Fibroblast of pulmonary artery (primary cell): ENCODE measurements at regions not wholly inside any gene's neighbourhood (a gene's known extent, or its start where the extent isn't known, plus 50 kb on each side); places are given as distances from the start of the nearest gene placed in this dataset.

Source experiments
- DNase-seq: peaks from one replicate; pipeline ENCODE4 v3.0.0-alpha.2; 2010; ENCODE audit warnings: low read depth
- H3K4me3 ChIP-seq: replicated peaks from 2 replicates; pipeline ENCODE4 v1.5.1; 2011; ENCODE audit warnings: low read depth, mild to moderate bottlenecking, control low read depth, low read length, moderate library complexity
- CTCF ChIP-seq: IDR thresholded peaks from 2 replicates; pipeline ENCODE4 v1.5.1; 2011; ENCODE audit warnings: mild to moderate bottlenecking, control low read depth, low read length, inconsistent platforms; ENCODE audit errors: missing control alignments

- DNase-seq, result no peak
- H3K4me3 ChIP-seq, result no peak overlapping the region
- no peak for TF ChIP-seq CTCF
Observed at GRCh38 chr5:154576429-154576806, 98.4 kb upstream of the HAND1 start.

GRCh38 chr5:154575546-154576428 lies 97.8 kb upstream of the HAND1 start:
- no peak overlapping the region for H3K4me3 ChIP-seq
- DNase-seq, result no peak
- TF ChIP-seq CTCF, result no peak

GRCh38 chr5:154573011-154573410 lies 95.0 kb upstream of the HAND1 start:
- DNase-seq, result no peak
- H3K4me3 ChIP-seq, result no peak overlapping the region
- no peak for TF ChIP-seq CTCF

GRCh38 chr5:154571325-154572035 lies 93.5 kb upstream of the HAND1 start:
- DNase-seq, result no peak
- TF ChIP-seq CTCF, result no peak
- no peak overlapping the region for H3K4me3 ChIP-seq

- no peak overlapping the region for H3K4me3 ChIP-seq
- no peak for DNase-seq
Observed at GRCh38 chr5:154570572-154571324, 92.7 kb upstream of the HAND1 start.

GRCh38 chr5:154568589-154568988 lies 90.6 kb upstream of the HAND1 start:
- no peak overlapping the region for H3K4me3 ChIP-seq
- DNase-seq, result no peak
- TF ChIP-seq CTCF, result no peak

More at GRCh38 chr5:154570572-154571324, 92.7 kb upstream of the HAND1 start:
- no peak for TF ChIP-seq CTCF
